ENCODE measurements at regions not wholly inside any gene's neighbourhood (a gene's known extent, or its start where the extent isn't known, plus 50 kb on each side); places are given as distances from the start of the nearest gene placed in this dataset.

DNA sequence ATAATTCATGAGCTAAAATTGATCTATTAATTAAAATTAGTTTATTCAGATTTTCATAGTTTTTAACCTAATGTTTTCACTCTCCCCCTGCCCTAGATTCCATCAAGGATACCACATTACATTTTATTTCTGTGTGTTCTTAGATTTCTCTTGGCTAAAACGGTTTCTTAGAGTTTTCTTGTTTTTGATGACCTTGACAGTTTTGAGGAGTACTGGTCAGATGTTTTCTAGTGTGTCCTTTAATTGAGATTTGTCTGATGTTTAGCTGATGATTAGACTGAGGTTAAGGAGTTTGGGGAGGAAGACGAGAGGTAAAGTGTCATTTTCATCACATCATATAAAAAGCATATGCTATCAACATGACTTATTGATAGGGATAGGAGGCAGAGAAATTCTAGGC, 475.9 kb downstream of the SQOR start:
- no peak for TF ChIP-seq KLF11 (CRISPR knock-in tag; IDR thresholded peaks at IDR 0.05)
- no peak for TF ChIP-seq FOSL1 (CRISPR knock-in tag; IDR thresholded peaks at IDR 0.05; ENCODE audit: borderline replicate concordance)
- TF ChIP-seq ZNF431 (CRISPR knock-in tag; IDR thresholded peaks at IDR 0.05; ENCODE audit: borderline replicate concordance, low read depth) = no peak
- TF ChIP-seq, protein P1, sequence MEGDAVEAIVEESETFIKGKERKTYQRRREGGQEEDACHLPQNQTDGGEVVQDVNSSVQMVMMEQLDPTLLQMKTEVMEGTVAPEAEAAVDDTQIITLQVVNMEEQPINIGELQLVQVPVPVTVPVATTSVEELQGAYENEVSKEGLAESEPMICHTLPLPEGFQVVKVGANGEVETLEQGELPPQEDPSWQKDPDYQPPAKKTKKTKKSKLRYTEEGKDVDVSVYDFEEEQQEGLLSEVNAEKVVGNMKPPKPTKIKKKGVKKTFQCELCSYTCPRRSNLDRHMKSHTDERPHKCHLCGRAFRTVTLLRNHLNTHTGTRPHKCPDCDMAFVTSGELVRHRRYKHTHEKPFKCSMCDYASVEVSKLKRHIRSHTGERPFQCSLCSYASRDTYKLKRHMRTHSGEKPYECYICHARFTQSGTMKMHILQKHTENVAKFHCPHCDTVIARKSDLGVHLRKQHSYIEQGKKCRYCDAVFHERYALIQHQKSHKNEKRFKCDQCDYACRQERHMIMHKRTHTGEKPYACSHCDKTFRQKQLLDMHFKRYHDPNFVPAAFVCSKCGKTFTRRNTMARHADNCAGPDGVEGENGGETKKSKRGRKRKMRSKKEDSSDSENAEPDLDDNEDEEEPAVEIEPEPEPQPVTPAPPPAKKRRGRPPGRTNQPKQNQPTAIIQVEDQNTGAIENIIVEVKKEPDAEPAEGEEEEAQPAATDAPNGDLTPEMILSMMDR (CRISPR knock-in tag; IDR thresholded peaks at IDR 0.05) = no peak
- TF ChIP-seq U2AF2 (IDR thresholded peaks at IDR 0.05; ENCODE audit: low read depth, low read length) = no peak
- TF ChIP-seq, protein P2, sequence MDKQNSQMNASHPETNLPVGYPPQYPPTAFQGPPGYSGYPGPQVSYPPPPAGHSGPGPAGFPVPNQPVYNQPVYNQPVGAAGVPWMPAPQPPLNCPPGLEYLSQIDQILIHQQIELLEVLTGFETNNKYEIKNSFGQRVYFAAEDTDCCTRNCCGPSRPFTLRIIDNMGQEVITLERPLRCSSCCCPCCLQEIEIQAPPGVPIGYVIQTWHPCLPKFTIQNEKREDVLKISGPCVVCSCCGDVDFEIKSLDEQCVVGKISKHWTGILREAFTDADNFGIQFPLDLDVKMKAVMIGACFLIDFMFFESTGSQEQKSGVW (CRISPR knock-in tag; IDR thresholded peaks at IDR 0.05; ENCODE audit: borderline replicate concordance) = no peak
- TF ChIP-seq, protein P3, sequence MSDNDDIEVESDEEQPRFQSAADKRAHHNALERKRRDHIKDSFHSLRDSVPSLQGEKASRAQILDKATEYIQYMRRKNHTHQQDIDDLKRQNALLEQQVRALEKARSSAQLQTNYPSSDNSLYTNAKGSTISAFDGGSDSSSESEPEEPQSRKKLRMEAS (IDR thresholded peaks at IDR 0.05) = no peak
- TF ChIP-seq NR2C2 (CRISPR knock-in tag; IDR thresholded peaks at IDR 0.05; ENCODE audit: borderline replicate concordance) = no peak
- TF ChIP-seq, protein P4, sequence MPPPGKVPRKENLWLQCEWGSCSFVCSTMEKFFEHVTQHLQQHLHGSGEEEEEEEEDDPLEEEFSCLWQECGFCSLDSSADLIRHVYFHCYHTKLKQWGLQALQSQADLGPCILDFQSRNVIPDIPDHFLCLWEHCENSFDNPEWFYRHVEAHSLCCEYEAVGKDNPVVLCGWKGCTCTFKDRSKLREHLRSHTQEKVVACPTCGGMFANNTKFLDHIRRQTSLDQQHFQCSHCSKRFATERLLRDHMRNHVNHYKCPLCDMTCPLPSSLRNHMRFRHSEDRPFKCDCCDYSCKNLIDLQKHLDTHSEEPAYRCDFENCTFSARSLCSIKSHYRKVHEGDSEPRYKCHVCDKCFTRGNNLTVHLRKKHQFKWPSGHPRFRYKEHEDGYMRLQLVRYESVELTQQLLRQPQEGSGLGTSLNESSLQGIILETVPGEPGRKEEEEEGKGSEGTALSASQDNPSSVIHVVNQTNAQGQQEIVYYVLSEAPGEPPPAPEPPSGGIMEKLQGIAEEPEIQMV (CRISPR knock-in tag; IDR thresholded peaks at IDR 0.05; ENCODE audit: low read depth) = no peak
- TF ChIP-seq SMARCE1 (IDR thresholded peaks at IDR 0.05; ENCODE audit: borderline replicate concordance) = no peak
